KBM-7 (cell line): ENCODE measurements at regions not wholly inside any gene's neighbourhood (a gene's known extent, or its start where the extent isn't known, plus 50 kb on each side); places are given as distances from the start of the nearest gene placed in this dataset.
"Not testable (repeated sequence)": the region's sequence is repeated elsewhere in the genome, so short reads cannot be mapped to it uniquely, and the experiment has no call there.

Source experiments
- DNase-seq: peaks from one replicate; pipeline ENCODE4 v3.0.0-alpha.2; 2015
- in situ Hi-C: fragments of 300-500 bp; cut with MboI; formaldehyde crosslinking; loops from 2 replicates; pipeline ENCODE4 v1.14.3; 2020; ENCODE audit warnings: low sequenced_read_pairs, low pct_unique_long_range_greater_than_20kb, mixed read lengths

DNA sequence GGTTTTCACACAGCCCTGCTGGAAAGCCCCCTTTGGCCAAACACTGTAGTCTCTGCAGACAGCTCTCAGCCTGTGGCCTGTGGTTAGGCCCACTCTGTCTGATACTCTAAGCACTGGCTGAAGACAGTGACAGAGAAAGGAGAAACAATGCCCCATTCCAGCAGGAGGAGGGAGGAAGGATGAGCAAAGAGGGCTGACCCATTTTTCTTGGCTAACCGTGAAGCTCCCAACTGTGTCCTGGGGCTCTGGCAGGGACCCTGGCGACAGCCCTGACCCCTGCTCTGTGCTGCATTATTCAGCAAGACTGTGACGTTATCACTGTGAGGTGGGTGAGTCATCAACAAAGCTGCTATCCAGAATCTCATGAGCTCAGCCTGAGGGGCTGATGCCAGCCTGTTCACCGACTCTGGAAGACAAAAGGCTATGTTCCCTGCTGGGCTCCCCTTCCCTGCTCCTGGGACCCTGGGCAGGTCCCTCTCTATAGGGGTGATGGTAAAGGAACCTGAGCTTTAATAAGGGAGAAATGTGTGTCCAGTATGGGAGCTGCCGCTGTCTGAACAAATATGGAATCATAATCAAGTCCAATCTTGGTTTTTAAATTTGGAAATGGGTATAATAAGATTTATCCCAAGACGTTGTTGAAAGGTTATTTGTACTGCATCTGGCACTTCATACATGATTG lies 107.0 kb downstream of the RHOU start:
- no peak for DNase-seq
- in situ Hi-C loops, result no loop called here

DNA sequence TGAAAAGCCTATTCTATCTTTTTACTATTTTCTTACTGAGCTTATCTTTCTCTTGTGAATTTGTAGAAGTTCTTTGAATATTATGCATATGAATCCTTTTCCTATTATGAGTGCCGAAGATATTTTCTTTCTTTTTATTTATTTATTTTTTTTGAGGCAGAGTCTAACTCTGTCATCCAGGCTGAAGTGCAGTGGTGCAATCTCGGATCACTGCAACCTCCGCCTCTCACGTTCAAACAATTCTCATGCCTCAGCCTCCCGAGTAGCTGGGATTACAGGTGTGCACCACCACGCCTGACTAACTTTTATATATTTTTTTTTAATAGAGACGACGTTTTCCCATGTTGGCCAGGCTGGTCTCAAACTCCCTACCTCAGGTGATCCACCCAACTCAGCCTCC lies 109.8 kb downstream of the RHOU start:
- no peak for DNase-seq
- in situ Hi-C loops, result no loop called here

DNA sequence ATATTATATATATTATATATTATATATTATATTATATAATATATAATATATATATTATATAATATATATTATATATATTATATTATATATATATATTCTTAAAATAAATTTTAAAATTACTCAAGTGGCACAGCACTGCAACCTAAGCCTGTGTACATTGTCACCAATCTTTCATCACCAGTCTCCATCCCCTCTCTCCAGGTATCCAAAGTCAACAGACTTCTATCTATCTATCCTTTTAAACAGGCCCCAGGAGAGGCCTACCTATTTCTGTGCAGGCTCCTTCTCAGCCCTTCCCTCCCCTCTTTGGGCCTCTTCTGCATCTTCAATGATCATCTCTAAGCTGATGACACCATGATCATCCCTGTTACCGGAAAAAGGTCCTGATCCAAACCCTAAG lies 111.7 kb downstream of the RHOU start:
- DNase-seq, result peak; percentile 15
- in situ Hi-C loops, result no loop called here

DNA sequence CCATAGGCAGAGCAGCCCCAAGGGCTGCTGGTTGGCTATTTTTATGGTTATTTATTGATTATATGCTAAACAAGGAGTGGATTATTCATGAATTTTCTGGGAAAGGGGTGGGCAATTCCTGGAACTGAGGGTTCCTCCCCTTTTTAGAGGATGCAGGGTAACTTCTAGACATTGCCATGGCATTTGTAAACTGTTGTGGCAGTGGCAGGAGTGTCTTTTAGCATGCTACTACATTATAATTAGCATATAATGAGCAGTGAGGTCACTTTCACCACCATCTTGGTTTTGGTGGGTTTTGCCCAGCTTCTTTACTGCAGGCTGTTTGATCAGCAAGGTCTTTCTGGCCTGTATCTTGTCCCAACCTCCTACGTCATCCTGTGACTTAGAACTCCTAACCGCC lies 112.2 kb downstream of the RHOU start:
- DNase-seq, in situ Hi-C loops: not testable (repeated sequence)

DNA sequence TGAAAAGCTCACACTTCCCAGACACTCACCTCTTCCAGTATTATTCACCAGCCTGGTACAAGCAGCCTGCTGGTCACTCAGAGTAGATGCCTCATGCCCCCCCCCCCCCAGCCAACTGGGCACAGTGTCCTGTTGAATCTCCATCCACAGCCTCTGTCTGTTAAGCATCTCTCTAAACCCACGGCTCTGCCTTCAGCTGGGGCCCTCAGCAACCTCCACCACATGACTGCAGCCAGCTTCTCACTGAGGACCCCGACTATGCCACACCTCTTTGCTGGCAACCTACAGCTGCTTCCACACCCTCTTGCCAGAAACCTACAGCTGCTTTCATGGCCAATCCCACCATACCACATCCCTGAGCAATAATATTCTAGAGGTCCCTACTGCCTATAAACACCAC lies 113.1 kb downstream of the RHOU start:
- in situ Hi-C loops, result no loop called here
- DNase-seq, result no peak

DNA sequence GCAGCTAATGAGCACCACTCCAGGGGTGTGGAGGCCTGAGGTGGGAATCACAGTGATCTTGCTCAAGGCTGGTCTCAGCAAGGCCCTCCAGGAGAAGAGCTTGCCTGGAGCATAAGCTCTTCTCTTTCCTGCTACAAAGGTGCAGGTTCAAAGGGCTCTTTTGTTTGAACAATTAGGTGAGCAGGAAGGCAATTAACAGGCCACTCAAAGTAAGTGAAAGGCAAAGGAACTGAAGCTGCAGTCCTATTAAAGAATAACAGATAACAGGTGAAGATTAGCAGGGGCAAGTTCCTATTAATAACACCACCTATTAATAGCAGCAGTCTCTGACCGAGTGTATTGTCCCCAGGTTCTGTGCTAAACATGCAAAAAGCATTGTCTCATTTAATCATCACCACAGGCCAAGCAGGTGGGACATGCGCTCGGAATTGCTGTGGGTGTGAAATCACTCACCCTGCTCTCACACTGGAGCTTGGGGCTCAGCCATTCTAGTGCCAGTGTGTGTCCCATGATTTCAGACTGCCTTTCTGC lies 113.8 kb downstream of the RHOU start:
- DNase-seq, result no peak
- in situ Hi-C loops, result no loop called here

DNA sequence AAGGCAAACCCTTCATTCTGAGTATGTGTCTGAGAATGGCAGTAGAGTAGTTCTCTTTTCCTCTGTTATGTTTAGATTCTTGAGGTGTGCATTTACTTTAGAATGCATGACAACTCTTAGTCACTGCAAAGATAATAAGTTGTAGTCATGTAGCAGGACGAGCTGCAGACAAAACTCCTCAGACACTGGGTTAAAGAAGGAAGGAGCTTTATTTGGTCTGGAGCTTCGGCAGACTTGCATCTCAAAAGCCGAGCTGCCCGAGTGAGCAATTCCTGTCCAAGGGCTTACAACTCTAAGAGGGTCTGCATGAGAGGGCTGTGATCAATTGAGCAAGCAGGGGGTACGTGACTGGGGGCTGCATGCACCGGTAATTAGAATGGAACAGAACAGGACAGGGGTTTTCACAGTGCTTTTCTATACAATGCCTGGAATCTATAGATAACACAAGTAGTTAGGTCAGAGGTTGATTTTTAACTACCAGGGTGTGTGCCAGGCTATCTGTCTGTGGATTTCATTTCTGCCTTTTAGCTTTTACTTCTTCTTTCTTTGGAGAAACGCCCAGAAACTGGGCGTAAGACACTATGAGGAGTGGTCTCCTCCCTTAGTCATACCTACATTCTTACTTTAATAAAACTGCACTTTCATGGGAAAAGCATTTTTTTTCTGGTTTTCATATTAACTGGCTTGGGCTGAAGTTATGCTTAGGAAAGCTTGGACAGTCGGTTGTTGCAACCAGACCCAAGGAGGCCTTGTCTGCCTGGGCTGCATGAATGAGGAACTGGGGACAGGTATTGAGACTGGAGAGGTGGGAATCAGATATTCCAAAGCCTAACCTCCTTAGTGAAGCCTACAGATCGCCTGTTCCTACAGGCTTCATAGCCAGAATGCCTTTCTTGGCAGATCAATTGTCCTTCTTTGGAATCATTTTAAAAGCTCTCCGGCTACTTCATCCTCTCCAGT lies 115.1 kb downstream of the RHOU start:
- in situ Hi-C loops, result no loop called here
- DNase-seq, result no peak

DNA sequence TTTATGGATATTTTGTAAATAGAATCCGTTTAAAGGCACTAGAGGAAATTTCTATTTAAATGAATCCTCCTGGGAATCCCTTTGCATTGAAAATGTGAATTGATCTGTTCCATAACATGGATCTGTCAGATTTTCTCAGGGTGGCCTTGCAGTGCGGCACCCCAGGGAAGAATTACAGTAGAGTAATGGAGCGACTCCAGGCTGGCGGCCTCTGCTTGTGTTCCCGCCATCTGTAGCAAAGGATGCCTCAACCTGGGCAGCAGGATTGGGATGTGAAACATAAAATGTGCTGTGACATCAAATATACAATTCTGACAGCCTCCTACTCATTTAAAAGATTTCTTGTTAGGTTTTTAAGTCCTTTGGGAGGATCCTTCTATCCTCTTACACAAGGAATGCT lies 115.9 kb downstream of the RHOU start:
- in situ Hi-C loops, result no loop called here
- DNase-seq, result no peak

DNA sequence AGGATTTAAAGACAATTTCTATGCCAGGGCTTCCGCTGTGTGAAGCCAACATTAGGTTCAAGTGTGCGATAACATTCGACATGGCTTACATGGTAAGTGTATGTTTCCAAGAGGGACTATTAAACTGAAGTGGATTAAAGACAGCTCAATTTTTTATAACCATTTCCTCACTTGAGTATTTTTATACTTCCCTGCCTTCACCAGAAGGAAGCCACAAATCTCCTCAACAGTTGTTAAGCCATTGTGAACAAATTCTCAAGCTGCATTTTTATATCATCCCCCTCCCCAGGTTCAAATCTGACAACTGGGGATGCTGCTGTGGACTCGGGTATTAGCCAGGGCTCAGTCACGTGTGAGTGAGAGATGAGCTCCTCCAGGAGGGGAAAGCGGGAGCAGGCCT lies 116.3 kb downstream of the RHOU start:
- no peak for DNase-seq
- in situ Hi-C loops, result no loop called here

DNA sequence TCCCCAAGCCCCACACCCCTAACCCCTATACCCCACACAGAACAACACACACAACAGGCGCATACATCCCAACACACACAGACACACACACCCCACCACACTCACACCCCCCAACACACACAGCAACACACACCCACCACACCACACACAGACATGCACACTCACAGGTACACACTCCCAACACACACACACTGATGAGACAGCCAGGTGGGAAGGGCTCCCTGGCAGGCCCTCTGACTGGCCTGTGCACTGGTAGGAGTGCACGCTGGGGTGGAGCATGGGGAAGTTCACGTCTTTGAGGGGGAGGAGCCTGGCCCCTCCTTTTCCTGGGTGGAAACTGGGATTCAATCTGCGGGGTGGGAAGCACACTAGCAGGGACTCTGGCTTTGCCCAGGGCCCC lies 116.7 kb downstream of the RHOU start:
- in situ Hi-C loops, result no loop called here

DNA sequence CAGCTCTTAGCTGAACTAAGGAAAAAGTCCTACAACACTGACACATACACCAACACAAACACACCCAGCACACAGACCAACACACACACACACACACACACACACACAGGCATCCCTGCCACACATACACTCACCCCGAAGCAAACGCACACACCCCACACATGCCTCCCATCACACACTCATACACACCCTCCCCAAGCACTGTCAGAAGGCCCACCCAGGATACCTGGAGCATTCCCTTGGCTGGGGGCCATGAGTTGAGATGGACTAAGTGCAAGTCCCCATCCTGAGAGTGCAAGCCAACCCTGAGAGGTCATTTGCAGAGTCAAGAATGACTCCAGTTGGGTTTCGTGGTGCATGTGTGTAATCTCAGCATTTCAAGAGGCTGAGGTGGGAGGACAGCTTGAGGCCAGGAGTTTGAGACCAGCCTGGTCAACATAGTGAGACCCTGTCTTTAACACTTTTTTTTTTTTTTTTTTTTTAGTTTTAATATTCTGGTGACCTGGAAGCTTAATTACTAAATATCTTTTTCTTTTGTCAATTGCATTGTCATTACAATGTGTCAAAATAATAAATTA lies 117.3 kb downstream of the RHOU start:
- in situ Hi-C loops, result no loop called here
- no peak for DNase-seq

More for the DNA sequence above, 116.7 kb downstream of the RHOU start:
- DNase-seq, result no peak

DNA sequence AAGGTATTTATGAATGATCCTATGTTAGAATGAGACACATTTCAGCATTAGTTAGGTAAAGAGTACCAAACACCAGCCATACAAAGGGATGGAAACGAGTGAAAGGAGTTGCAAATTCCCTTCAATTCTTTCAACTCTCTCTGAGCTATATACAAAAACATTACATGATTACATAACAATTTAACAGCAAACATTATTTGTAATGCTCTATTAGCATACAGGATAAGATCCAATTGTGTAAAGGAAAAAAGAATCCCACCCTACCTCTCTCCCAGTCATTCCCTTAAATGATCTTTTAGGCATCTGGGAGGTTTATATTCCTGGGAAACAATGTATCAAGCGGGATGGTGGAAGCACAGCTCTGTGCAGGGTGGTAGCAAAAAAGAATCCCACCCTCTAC lies 117.9 kb downstream of the RHOU start:
- no peak for DNase-seq
- in situ Hi-C loops, result no loop called here

DNA sequence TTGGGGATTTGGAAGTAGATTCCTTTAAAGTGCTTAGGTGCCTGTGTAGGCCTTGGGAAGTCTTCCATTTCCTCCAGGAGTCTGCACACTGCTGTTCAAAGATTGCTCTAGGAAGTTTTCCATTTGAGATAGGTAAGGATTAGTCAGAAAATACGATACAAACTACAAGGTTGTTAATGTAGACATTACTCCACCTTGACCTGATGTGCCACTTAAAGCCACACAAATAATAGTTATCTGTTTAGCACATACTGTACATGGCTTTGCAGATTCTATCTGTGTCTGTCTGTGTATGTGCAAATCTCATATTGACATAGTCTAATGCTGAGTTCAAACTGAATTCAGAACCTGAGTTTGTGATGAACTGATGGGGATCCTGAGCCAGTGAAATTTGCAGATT lies 118.4 kb downstream of the RHOU start:
- no peak for DNase-seq
- in situ Hi-C loops, result no loop called here

DNA sequence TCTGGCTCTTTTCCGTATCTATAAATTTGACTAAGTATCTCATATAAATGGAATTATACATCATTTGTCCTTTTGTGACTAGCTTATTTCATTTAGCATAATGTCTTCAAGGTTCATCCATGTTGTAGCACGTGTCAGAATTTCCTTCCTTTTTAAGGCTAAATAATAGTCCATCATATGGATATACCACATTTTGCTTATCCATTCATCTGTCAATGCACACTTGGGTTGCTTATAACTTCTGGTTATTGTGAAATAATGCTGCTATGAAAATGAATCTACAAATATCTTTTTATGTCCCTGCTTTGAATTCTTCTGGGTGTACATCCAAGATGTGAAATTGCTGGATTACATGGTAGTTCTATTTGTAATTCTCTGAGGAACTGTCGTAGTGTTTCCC lies 119.6 kb downstream of the RHOU start:
- in situ Hi-C loops, result no loop called here
- no peak for DNase-seq

DNA sequence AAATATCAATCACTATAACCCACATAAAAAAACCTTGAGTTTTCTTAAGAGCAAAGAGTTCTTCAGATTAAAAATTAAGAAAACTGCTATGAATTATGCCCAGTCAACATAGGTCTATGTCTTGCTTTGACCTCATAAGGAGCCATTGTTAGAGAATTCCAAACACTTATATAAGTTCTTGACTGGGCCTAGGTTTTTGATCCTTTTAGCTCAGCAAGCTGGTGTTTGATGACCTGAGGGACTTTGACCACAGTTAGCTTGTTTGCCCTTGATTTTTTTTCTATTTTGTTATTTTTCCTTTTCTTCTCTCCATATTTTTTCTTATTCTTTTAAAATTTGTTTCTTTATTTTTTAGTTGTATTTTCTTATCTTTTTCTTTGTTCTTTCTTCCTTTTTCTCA lies 122.3 kb downstream of the RHOU start:
- no peak for DNase-seq
- in situ Hi-C loops, result no loop called here

DNA sequence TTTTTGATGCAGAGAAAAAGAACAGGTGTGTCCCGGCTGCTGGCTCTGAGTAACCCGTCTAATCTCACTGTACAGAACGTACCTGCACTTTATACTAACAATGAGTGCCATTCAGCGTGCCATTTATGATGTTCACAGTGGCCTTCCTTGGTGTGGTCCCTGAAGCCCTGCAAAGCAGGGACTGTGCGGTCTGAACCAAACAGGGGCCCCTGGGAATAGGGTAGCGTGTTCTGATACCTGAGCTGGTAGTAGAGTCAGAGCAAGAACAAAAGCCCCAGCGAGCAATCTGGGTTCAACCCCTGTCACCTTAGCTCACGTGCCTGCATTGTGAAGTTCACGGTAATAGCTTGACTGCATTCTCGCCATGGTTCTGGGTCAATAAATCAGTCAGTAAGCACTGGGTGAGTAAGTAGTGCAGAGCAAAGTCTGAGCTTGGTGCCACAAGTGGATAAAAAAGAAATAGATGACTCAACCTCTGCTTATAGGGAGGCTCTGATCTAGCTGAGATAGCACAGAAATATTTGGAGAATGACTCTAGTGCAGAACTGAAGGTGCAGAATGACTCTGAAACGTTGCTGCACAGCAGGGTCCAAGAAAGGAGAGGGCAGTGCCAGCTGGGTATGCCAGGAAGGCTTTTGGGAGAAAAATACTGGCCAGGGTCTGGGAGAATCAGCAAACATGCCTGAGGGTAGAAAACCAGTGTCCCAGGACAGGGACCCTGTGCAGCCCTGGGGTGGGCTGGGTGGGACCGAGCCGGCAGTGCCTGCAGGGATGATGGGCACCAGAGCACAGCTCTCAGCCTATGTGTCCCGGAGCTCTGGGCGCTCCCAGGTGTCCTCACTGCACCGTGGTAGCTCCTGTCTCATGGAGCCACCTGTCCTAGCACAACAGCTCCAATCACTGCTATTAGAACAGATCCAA lies 125.9 kb downstream of the RHOU start:
- in situ Hi-C loops, result no loop called here
- DNase-seq, result no peak

DNA sequence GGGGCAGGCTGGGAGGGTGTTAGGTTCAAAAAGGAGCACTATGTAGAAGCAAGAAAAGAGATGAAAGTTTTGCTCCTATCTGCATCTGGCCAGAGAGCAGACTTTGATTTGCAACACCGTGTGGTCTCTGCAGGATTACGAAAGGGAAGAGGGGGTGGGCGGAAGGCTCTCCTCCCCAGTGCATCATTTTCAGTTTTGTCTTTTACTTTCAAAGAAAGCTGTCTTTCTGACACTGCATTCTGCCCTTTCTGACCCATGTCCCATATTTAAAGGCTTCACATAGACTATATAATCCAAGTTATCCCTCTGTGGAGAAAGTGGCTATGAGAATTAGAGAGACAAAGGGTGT lies 126.5 kb downstream of the RHOU start:
- DNase-seq, result no peak
- in situ Hi-C loops, result no loop called here

DNA sequence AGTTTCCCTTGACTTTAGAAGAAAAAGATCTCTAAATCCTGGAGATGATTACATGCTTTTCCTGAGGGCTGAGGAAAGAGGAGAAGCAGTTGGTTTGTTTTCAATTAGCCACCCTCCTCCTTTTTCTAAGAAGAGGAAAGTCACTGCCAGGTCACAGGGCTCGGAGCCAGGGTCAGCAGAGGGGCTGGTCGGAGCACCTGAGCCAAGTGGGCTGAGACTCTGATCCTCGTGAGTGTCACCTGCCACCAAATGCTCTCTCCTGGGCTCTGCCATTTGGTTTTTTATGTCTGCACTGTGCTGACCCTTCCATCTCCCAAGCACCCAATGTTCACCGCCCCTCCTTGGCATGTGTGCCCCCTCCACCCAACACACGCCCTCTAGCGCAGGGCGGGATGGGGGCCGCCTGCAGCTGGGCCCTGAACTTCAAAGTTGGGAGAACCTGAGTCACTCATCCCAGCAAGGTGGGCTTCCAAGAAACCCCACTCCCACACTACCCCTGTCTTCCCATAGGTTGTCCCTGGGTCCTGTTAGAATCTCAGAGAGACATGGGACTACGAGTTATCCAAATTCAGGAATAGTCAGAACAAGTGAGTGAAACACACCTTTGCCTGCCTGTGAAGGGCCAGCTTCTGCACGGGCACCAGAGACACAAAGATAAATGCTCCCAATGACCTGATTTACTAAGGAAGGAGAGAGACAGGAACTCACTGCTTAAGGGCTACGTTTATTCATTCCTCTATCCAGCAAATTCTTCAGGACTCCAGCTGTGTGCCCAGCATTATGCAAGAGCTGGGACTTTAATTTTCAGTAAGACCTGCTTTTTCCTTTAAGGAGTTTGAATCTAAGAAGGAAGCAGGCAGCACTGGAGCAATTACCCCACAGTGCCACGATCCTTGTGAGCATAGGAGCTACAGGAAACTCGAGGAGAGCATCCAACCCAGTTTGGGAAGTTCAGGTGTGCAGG lies 127.5 kb downstream of the RHOU start:
- in situ Hi-C loops, result no loop called here
- DNase-seq, result no peak
